Adrenal gland (tissue), 5 donors: ENCODE measurements at regions not wholly inside any gene's neighbourhood (a gene's known extent, or its start where the extent isn't known, plus 50 kb on each side); places are given as distances from the start of the nearest gene placed in this dataset.

ENCODE experiments used
- POLR2A ChIP-seq, 2 donors: fragments of 450-650 bp; IDR thresholded peaks; one replicate each; pipeline ENCODE4 v1.6.1; 2017; ENCODE audit warnings: antibody characterized with exemption in 2 of 2, mild to moderate bottlenecking in 2 of 2, moderate library complexity in 1 of 2
- TF ChIP-seq, protein P1 (sequence below), 6 experiments: fragments of 450-650 bp in 4 of 6; fragments of 200-600 bp in 2 of 6; sonication (generic) in 1 of 6; IDR thresholded peaks; 1 replicate in 5 of 6; 2 replicates in 1 of 6; pipeline versions ENCODE4 v1.5.1 to v1.8.0; 2016 to 2021; ENCODE audit warnings: antibody characterized with exemption in 6 of 6, mild to moderate bottlenecking in 2 of 6, moderate library complexity in 1 of 6
- donor health status: DM: no; HTN: no; CAD: no.

DNA sequence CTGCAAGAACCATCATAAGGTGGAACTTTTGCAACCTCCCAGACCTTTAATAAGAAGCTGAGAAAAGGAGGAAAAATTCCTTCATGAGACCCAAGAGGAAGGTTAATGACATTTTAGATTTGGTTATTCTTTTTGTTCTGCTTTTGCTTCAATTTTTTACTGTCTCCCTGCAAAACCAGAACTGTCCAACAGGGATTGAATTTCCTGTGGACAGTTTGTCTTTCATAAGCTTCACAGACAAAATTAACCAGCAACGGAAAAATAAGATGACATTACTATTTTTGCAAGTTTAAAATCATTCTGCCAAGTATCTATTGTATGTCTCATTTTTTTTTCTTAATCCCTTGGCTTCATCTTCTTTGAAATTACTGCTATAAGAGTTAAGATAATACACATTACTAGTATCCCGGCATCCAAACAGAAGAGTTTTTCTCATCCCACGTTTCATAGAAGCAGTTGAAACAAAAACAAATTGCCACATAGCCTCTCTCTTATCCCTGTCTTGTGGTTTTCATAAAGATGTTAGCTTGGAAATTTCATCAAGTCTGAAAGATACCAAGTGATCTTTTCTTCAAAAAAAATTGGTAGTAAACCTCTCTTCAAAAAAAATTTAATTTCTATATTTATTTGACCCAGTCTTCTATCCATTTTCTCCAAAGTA is 465.3 kb upstream of the PTBP2 start:
- TF ChIP-seq, protein P1, sequence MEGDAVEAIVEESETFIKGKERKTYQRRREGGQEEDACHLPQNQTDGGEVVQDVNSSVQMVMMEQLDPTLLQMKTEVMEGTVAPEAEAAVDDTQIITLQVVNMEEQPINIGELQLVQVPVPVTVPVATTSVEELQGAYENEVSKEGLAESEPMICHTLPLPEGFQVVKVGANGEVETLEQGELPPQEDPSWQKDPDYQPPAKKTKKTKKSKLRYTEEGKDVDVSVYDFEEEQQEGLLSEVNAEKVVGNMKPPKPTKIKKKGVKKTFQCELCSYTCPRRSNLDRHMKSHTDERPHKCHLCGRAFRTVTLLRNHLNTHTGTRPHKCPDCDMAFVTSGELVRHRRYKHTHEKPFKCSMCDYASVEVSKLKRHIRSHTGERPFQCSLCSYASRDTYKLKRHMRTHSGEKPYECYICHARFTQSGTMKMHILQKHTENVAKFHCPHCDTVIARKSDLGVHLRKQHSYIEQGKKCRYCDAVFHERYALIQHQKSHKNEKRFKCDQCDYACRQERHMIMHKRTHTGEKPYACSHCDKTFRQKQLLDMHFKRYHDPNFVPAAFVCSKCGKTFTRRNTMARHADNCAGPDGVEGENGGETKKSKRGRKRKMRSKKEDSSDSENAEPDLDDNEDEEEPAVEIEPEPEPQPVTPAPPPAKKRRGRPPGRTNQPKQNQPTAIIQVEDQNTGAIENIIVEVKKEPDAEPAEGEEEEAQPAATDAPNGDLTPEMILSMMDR (IDR thresholded peaks at IDR 0.05) = no peak
- no peak for TF ChIP-seq POLR2A (IDR thresholded peaks at IDR 0.05)
